CD4-positive, alpha-beta T cell treated with Interleukin-15 for 4 hours (primary cell): ENCODE measurements at regions not wholly inside any gene's neighbourhood (a gene's known extent, or its start where the extent isn't known, plus 50 kb on each side); places are given as distances from the start of the nearest gene placed in this dataset.
A peak's percentile ranks its signal among the peaks of the same experiment; 100 is the strongest.

Experiments used
- DNase-seq: peaks from one replicate; pipeline ENCODE4 v3.0.0-alpha.2; 2020; ENCODE audit warnings: low spot score

GRCh38 chr13:44218501-44219240 is 155.0 kb upstream of the SERP2 start:
- no peak for DNase-seq

GRCh38 chr13:44219577-44220548 is 153.8 kb upstream of the SERP2 start:
- no peak for DNase-seq

- no peak for DNase-seq
These were observed 152.7 kb upstream of the SERP2 start for GRCh38 chr13:44220948-44221347.

GRCh38 chr13:44221657-44222056 is 152.0 kb upstream of the SERP2 start:
- no peak for DNase-seq

- DNase-seq = no peak
These were observed 149.7 kb upstream of the SERP2 start for GRCh38 chr13:44223770-44224444.

- DNase-seq = no peak
These were observed 149.0 kb upstream of the SERP2 start for GRCh38 chr13:44224450-44225149.

- no peak for DNase-seq
These were observed 144.1 kb upstream of the SERP2 start for GRCh38 chr13:44229371-44230030.

GRCh38 chr13:44230071-44230470 is 143.6 kb upstream of the SERP2 start:
- no peak for DNase-seq

GRCh38 chr13:44230736-44231135 is 142.9 kb upstream of the SERP2 start:
- DNase-seq = no peak

GRCh38 chr13:44231786-44232516 is 141.7 kb upstream of the SERP2 start:
- no peak for DNase-seq

GRCh38 chr13:44232774-44233173 is 140.8 kb upstream of the SERP2 start:
- DNase-seq = no peak

- DNase-seq = no peak
These were observed 139.1 kb upstream of the SERP2 start for GRCh38 chr13:44234566-44234965.

GRCh38 chr13:44236370-44236769 is 137.3 kb upstream of the SERP2 start:
- no peak for DNase-seq

- no peak for DNase-seq
These were observed 136.8 kb upstream of the SERP2 start for GRCh38 chr13:44236801-44237207.

- peak; percentile 6 for DNase-seq
These were observed 136.3 kb upstream of the SERP2 start for GRCh38 chr13:44237276-44237767.

- DNase-seq = no peak
These were observed 135.7 kb upstream of the SERP2 start for GRCh38 chr13:44237881-44238421.

GRCh38 chr13:44240611-44241145 is 132.9 kb upstream of the SERP2 start:
- DNase-seq = no peak

GRCh38 chr13:44241638-44242037 is 132.0 kb upstream of the SERP2 start:
- DNase-seq = no peak

GRCh38 chr13:44242766-44243165 is 130.9 kb upstream of the SERP2 start:
- DNase-seq = no peak
